ENCODE measurements at regions not wholly inside any gene's neighbourhood (a gene's known extent, or its start where the extent isn't known, plus 50 kb on each side); places are given as distances from the start of the nearest gene placed in this dataset.

GRCh38 chr22:49676230-49676629 is 151.4 kb downstream of the BRD1 start:
- no peaks in the 10 kb centered on the region for H3K36me3 ChIP-seq (ENCODE audit: control insufficient read depth in 1 of 2, insufficient read depth in 2 of 2, low read length in 2 of 2)
- no peaks in the 10 kb centered on the region for H3K9me2 ChIP-seq (ENCODE audit: insufficient read depth)
- H3K79me2 ChIP-seq (ENCODE audit: insufficient read depth, low read length): no peaks in the 10 kb centered on the region
- no peak overlapping the region for H3K27ac ChIP-seq (ENCODE audit: low read depth, low read length)
- no peak for DNase-seq (ENCODE audit: low read depth, low spot score)
- no TSS peak for BruUV-seq (replicated peaks)
- H3K4me2 ChIP-seq (ENCODE audit: low read length): no peak overlapping the region
- H2AFZ ChIP-seq (ENCODE audit: low read depth, low read length, poor library complexity, severe bottlenecking): no peak overlapping the region
- no peak overlapping the region for H3K4me3 ChIP-seq (replicated peaks in 1 of 2; ENCODE audit: low read depth in 1 of 2, low read length in 2 of 2)
- intact Hi-C loops (cut with micrococcal nuclease): no loop called here
- no peaks in the 10 kb centered on the region for H3K4me1 ChIP-seq (ENCODE audit: control insufficient read depth in 1 of 2, insufficient read depth in 2 of 2, low read length in 2 of 2)
- ChIA-PET POLR2A (no interaction called here), RAD21 (ENCODE audit: low non-redundant PET in 1 of 2, low total read pairs in 2 of 2, uncharacterized antibody in 2 of 2, unreplicated experiment in 2 of 2) (no interaction called here), CTCF (no interaction called here)
- no peak for ATAC-seq
- H3K9me3 ChIP-seq (ENCODE audit: control insufficient read depth in 1 of 2, insufficient read depth in 1 of 2, low read depth in 1 of 2, low read length in 2 of 2): no peaks in the 10 kb centered on the region
- no peak for TF ChIP-seq FOSL1 (IDR thresholded peaks at IDR 0.05; ENCODE audit: low read depth)
- TF ChIP-seq YY1 (IDR thresholded peaks at IDR 0.05; ENCODE audit: extremely low read depth, insufficient replicate concordance, low read depth, low read length): no peak
- no peak for TF ChIP-seq SP1 (IDR thresholded peaks at IDR 0.05; ENCODE audit: low read depth)
- TF ChIP-seq ZBTB33 (IDR thresholded peaks at IDR 0.05; ENCODE audit: extremely low read depth, insufficient replicate concordance, low read length): no peak
- no peak for TF ChIP-seq SRF (IDR thresholded peaks at IDR 0.05; ENCODE audit: low read depth)
- TF ChIP-seq ZNF274 (IDR thresholded peaks at IDR 0.05; ENCODE audit: low read depth, low read length): no peak
- TF ChIP-seq RAD21 (IDR thresholded peaks at IDR 0.05; ENCODE audit: low read depth): no peak
- no peak for TF ChIP-seq CEBPB (IDR thresholded peaks at IDR 0.05; ENCODE audit: low read depth)
- no peak for TF ChIP-seq TCF7L2 (IDR thresholded peaks at IDR 0.05; ENCODE audit: borderline replicate concordance, extremely low read depth, insufficient read depth, insufficient read length)
- TF ChIP-seq POLR2A (IDR thresholded peaks at IDR 0.05; ENCODE audit: borderline replicate concordance, extremely low read depth, insufficient read depth, insufficient read length): no peak
- TF ChIP-seq CTCF (IDR thresholded peaks at IDR 0.05 in 2 of 3, conservative IDR thresholded peaks at IDR 0.05 in 1 of 3; ENCODE audit: borderline replicate concordance in 1 of 3, insufficient read depth in 1 of 3, low read depth in 2 of 3, low read length in 2 of 3): no peak
- no peak for TF ChIP-seq CBX3 (IDR thresholded peaks at IDR 0.05; ENCODE audit: low read depth)
- TF ChIP-seq POLR2AphosphoS5 (IDR thresholded peaks at IDR 0.05; ENCODE audit: low read depth, low read length): no peak
- no peak for TF ChIP-seq MAX (IDR thresholded peaks at IDR 0.05)
- no peak for TF ChIP-seq JUND (IDR thresholded peaks at IDR 0.05)
- TF ChIP-seq REST (IDR thresholded peaks at IDR 0.05; ENCODE audit: low read depth): no peak
- no peak for TF ChIP-seq EZH2 (IDR thresholded peaks at IDR 0.05)
- TF ChIP-seq ELF1 (IDR thresholded peaks at IDR 0.05; ENCODE audit: borderline replicate concordance, low read depth): no peak
- TF ChIP-seq ATF3 (IDR thresholded peaks at IDR 0.05): no peak
- TF ChIP-seq EGR1 (IDR thresholded peaks at IDR 0.05; ENCODE audit: low read depth): no peak
- no peaks in the 10 kb centered on the region for H4K20me1 ChIP-seq (ENCODE audit: insufficient read depth)
- H3K9ac ChIP-seq (ENCODE audit: low read length): no peak overlapping the region
- H3K27me3 ChIP-seq (ENCODE audit: insufficient read depth, low read length): peaks cover 55% of the 10 kb centered on the region
